ENCODE measurements at regions not wholly inside any gene's neighbourhood (a gene's known extent, or its start where the extent isn't known, plus 50 kb on each side); places are given as distances from the start of the nearest gene placed in this dataset.

DNA sequence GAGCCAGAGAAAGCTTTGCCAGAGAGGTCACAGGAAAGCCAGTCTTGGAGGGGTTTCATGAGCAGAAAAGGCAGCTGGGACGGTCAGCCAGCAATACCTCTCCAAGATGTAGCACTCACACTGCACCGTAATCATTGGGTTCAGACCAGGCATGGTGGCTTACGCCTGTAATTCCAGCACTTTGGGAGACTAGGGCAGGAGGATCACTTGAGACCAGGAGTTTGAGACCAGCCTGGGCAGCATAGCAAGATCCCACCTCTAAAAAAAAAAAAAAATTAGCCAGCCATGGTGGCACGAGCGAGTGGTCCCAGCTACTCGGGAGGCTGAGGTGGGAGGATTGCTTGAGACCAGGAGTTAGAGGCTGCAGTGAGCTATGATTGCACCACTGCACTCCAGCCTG is 90.2 kb upstream of the CUX1 start:
- H3K9me3 ChIP-seq (replicated peaks; ENCODE audit: control insufficient read depth, insufficient read depth, low read length), result no peaks in the 10 kb centered on the region; the same call in 2 of the 3 replicates
- H3K79me2 ChIP-seq (ENCODE audit: control insufficient read depth, insufficient read depth, low read length), result no peaks in the 10 kb centered on the region
- ATAC-seq (no peak), FAIRE-seq (no peak), DNase-seq (ENCODE audit: low read depth, low spot score) (no peak)
- TF ChIP-seq SIN3A (IDR thresholded peaks at IDR 0.05; ENCODE audit: low read depth, low read length) (no peak), RUNX3 (IDR thresholded peaks at IDR 0.05; ENCODE audit: low read length) (no peak), MAX (IDR thresholded peaks at IDR 0.05; ENCODE audit: low read depth, low read length) (no peak), ZNF24 (IDR thresholded peaks at IDR 0.05) (no peak), ZNF384 (IDR thresholded peaks at IDR 0.05; ENCODE audit: borderline replicate concordance, low read depth, low read length) (no peak), NFXL1 (IDR thresholded peaks at IDR 0.05; ENCODE audit: borderline replicate concordance) (no peak), HDGF (IDR thresholded peaks at IDR 0.05) (no peak), HDAC2 (IDR thresholded peaks at IDR 0.05) (no peak), EZH2 (IDR thresholded peaks at IDR 0.05; ENCODE audit: borderline replicate concordance, control insufficient read depth, low read depth, low read length) (no peak), RB1 (IDR thresholded peaks at IDR 0.05; ENCODE audit: borderline replicate concordance) (no peak), NR2F1 (conservative IDR thresholded peaks at IDR 0.05) (no peak), SMAD1 (IDR thresholded peaks at IDR 0.05; ENCODE audit: low read depth, partially characterized antibody) (no peak), SREBF2 (IDR thresholded peaks at IDR 0.05; ENCODE audit: low read length) (no peak)
- TF ChIP-seq, protein P1, sequence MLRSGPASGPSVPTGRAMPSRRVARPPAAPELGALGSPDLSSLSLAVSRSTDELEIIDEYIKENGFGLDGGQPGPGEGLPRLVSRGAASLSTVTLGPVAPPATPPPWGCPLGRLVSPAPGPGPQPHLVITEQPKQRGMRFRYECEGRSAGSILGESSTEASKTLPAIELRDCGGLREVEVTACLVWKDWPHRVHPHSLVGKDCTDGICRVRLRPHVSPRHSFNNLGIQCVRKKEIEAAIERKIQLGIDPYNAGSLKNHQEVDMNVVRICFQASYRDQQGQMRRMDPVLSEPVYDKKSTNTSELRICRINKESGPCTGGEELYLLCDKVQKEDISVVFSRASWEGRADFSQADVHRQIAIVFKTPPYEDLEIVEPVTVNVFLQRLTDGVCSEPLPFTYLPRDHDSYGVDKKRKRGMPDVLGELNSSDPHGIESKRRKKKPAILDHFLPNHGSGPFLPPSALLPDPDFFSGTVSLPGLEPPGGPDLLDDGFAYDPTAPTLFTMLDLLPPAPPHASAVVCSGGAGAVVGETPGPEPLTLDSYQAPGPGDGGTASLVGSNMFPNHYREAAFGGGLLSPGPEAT (IDR thresholded peaks at IDR 0.05; ENCODE audit: low read depth), result no peak
- TF ChIP-seq, protein P2, sequence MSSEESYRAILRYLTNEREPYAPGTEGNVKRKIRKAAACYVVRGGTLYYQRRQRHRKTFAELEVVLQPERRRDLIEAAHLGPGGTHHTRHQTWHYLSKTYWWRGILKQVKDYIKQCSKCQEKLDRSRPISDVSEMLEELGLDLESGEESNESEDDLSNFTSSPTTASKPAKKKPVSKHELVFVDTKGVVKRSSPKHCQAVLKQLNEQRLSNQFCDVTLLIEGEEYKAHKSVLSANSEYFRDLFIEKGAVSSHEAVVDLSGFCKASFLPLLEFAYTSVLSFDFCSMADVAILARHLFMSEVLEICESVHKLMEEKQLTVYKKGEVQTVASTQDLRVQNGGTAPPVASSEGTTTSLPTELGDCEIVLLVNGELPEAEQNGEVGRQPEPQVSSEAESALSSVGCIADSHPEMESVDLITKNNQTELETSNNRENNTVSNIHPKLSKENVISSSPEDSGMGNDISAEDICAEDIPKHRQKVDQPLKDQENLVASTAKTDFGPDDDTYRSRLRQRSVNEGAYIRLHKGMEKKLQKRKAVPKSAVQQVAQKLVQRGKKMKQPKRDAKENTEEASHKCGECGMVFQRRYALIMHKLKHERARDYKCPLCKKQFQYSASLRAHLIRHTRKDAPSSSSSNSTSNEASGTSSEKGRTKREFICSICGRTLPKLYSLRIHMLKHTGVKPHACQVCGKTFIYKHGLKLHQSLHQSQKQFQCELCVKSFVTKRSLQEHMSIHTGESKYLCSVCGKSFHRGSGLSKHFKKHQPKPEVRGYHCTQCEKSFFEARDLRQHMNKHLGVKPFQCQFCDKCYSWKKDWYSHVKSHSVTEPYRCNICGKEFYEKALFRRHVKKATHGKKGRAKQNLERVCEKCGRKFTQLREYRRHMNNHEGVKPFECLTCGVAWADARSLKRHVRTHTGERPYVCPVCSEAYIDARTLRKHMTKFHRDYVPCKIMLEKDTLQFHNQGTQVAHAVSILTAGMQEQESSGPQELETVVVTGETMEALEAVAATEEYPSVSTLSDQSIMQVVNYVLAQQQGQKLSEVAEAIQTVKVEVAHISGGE (CRISPR knock-in tag; IDR thresholded peaks at IDR 0.05), result no peak
- TF ChIP-seq, protein P3, sequence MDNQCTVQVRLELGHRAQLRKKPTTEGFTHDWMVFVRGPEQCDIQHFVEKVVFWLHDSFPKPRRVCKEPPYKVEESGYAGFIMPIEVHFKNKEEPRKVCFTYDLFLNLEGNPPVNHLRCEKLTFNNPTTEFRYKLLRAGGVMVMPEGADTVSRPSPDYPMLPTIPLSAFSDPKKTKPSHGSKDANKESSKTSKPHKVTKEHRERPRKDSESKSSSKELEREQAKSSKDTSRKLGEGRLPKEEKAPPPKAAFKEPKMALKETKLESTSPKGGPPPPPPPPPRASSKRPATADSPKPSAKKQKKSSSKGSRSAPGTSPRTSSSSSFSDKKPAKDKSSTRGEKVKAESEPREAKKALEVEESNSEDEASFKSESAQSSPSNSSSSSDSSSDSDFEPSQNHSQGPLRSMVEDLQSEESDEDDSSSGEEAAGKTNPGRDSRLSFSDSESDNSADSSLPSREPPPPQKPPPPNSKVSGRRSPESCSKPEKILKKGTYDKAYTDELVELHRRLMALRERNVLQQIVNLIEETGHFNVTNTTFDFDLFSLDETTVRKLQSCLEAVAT (IDR thresholded peaks at IDR 0.05), result no peak
- H2AFZ ChIP-seq (ENCODE audit: control insufficient read depth, low read depth, low read length), result no peak overlapping the region
- H3K4me2 ChIP-seq (ENCODE audit: control insufficient read depth, insufficient read depth), result no peak overlapping the region
- CTCF ChIA-PET, result interaction anchor here (0.6 kb wide), 1 partner anchor 17 kb away, joined by 3 read pairs; no protein-coding TSS in a partner anchor
- no peak overlapping the region for H3K4me3 ChIP-seq
- H4K20me1 ChIP-seq (ENCODE audit: control insufficient read depth, insufficient read depth), result no peaks in the 10 kb centered on the region
- H3K27me3 ChIP-seq (replicated peaks in 1 of 2; ENCODE audit: control insufficient read depth in 2 of 2, insufficient read depth in 2 of 2, low read length in 1 of 2), result no peaks in the 10 kb centered on the region
- no peak overlapping the region for H3K9ac ChIP-seq (ENCODE audit: control insufficient read depth, insufficient read depth, low read length)
- SMC1A ChIA-PET (ENCODE audit: uncharacterized antibody, unreplicated experiment), result no interaction called here
- H3K27ac ChIP-seq (ENCODE audit: control insufficient read depth, insufficient read depth), result no peak overlapping the region
- in situ Hi-C loops (cut with MboI) (no loop called here), intact Hi-C loops (cut with micrococcal nuclease; ENCODE audit: unreplicated experiment) (no loop called here)
- no peaks in the 10 kb centered on the region for H3K4me1 ChIP-seq (ENCODE audit: control insufficient read depth, insufficient read depth, low read length)
- RAD21 ChIA-PET (ENCODE audit: unreplicated experiment), result no interaction called here
- H3K36me3 ChIP-seq (ENCODE audit: control insufficient read depth in 2 of 2, insufficient read depth in 2 of 2, low read length in 1 of 2), result no peaks in the 10 kb centered on the region
- POLR2A ChIA-PET, result no interaction called here
- WGBS (ENCODE audit: insufficient coverage, insufficient replicate concordance, low lambda C conversion rate, missing lambda C conversion rate), result 65% methylated on average over 6 of the region's 6 CpGs
- BruUV-seq (replicated peaks), result no TSS peak
